SU-DHL-6 (cell line): ENCODE measurements at regions not wholly inside any gene's neighbourhood (a gene's known extent, or its start where the extent isn't known, plus 50 kb on each side); places are given as distances from the start of the nearest gene placed in this dataset.

Source experiments
- CTCF ChIP-seq: fragments of 200-600 bp; sonication (generic); IDR thresholded peaks from one replicate; pipeline ENCODE4 v1.5.1; 2017; ENCODE audit warnings: antibody characterized with exemption, mild to moderate bottlenecking, low read length, moderate library complexity; ENCODE audit not compliant: insufficient read depth, poor library complexity, severe bottlenecking
- EZH2phosphoT487 ChIP-seq: fragments of 200-600 bp; sonication (generic), shearing (Covaris generic); conservative IDR thresholded peaks from 2 replicates; pipeline ENCODE4 v1.6.1; 2018; ENCODE audit warnings: mild to moderate bottlenecking, antibody characterized with exemption, low read length, moderate library complexity, mixed read lengths

DNA sequence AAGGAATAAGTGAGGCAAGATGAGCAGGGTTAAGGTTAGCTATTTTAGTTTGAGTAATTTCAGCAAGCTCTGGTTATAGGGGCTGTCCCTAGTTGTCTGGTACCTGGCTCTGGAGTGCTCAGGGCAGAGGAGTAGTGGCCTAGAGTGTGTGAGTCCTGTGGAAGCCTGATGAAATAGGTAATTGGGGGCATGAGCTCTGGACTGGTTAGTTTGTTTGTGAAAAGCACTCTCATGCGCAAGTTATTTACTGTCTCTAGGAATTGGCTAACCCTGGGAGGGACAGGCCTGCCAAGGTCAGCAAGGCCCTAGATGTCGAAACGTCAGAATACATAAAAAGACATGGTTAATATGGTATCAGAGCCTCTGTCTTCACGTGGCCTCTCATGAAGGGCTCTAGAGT lies 900.1 kb downstream of the PCDH17 start:
- TF ChIP-seq CTCF (no peak), EZH2phosphoT487 (no peak)
